GM19240 (cell line): ENCODE measurements at regions not wholly inside any gene's neighbourhood (a gene's known extent, or its start where the extent isn't known, plus 50 kb on each side); places are given as distances from the start of the nearest gene placed in this dataset.

Source experiments
- DNase-seq: peaks from one replicate; pipeline ENCODE4 v3.0.0; 2011; ENCODE audit warnings: low spot score; ENCODE audit not compliant: insufficient read length

- DNase-seq: no peak
Measured at GRCh38 chr1:229047840-229048620, 222.9 kb upstream of the RAB4A start.

GRCh38 chr1:229048896-229049295, 222.0 kb upstream of the RAB4A start:
- DNase-seq: no peak

GRCh38 chr1:229056046-229056445, 214.9 kb upstream of the RAB4A start:
- DNase-seq: no peak

- DNase-seq: no peak
Measured at GRCh38 chr1:229058111-229058561, 212.8 kb upstream of the RAB4A start.

- no peak for DNase-seq
Measured at GRCh38 chr1:229058729-229059128, 212.2 kb upstream of the RAB4A start.

GRCh38 chr1:229059671-229060539, 211.0 kb upstream of the RAB4A start:
- no peak for DNase-seq

- no peak for DNase-seq
Measured at GRCh38 chr1:229062135-229062534, 208.8 kb upstream of the RAB4A start.

- no peak for DNase-seq
Measured at GRCh38 chr1:229063154-229063773, 207.6 kb upstream of the RAB4A start.

- no peak for DNase-seq
Measured at GRCh38 chr1:229064320-229065168, 206.4 kb upstream of the RAB4A start.

GRCh38 chr1:229065613-229066012, 205.3 kb upstream of the RAB4A start:
- DNase-seq: no peak

- DNase-seq: no peak
Measured at GRCh38 chr1:229066591-229066990, 204.3 kb upstream of the RAB4A start.

- no peak for DNase-seq
Measured at GRCh38 chr1:229067546-229067945, 203.4 kb upstream of the RAB4A start.

GRCh38 chr1:229068270-229068987, 202.5 kb upstream of the RAB4A start:
- no peak for DNase-seq

GRCh38 chr1:229069176-229069575, 201.7 kb upstream of the RAB4A start:
- DNase-seq: no peak

GRCh38 chr1:229070168-229070567, 200.7 kb upstream of the RAB4A start:
- DNase-seq: no peak

- no peak for DNase-seq
Measured at GRCh38 chr1:229073251-229073650, 197.7 kb upstream of the RAB4A start.

- no peak for DNase-seq
Measured at GRCh38 chr1:229075217-229075616, 195.7 kb upstream of the RAB4A start.

GRCh38 chr1:229075716-229076115, 195.2 kb upstream of the RAB4A start:
- DNase-seq: no peak

- no peak for DNase-seq
Measured at GRCh38 chr1:229076195-229076594, 194.7 kb upstream of the RAB4A start.

GRCh38 chr1:229079016-229079595, 191.8 kb upstream of the RAB4A start:
- no peak for DNase-seq
